ENCODE measurements at regions not wholly inside any gene's neighbourhood (a gene's known extent, or its start where the extent isn't known, plus 50 kb on each side); places are given as distances from the start of the nearest gene placed in this dataset.

GRCh38 chr7:156105337-156106106, 293.3 kb upstream of the SHH start:
- CTCF ChIA-PET = interaction anchor here (0.9 kb wide), 1 partner anchor 21 kb away, joined by 3 read pairs; no protein-coding TSS in a partner anchor
- no peak for DNase-seq (ENCODE audit: extremely low spot score)
- TF ChIP-seq SP1 (IDR thresholded peaks at IDR 0.05) = no peak
- no peak for TF ChIP-seq ARNT (IDR thresholded peaks at IDR 0.05)
- no peak for TF ChIP-seq NFRKB (IDR thresholded peaks at IDR 0.05)
- no peak for TF ChIP-seq CTBP1 (IDR thresholded peaks at IDR 0.05; ENCODE audit: borderline replicate concordance)
- no peak for TF ChIP-seq SUZ12 (IDR thresholded peaks at IDR 0.05)
- no peak for TF ChIP-seq FOXM1 (IDR thresholded peaks at IDR 0.05; ENCODE audit: borderline replicate concordance)
- TF ChIP-seq TARDBP (IDR thresholded peaks at IDR 0.05) = no peak
- no peak for TF ChIP-seq HDGF (IDR thresholded peaks at IDR 0.05; ENCODE audit: borderline replicate concordance)
- no peak for TF ChIP-seq BHLHE40 (IDR thresholded peaks at IDR 0.05; ENCODE audit: borderline replicate concordance)
- TF ChIP-seq FOXA1 (IDR thresholded peaks at IDR 0.05) = no peak
- no peak for TF ChIP-seq FOXK2 (IDR thresholded peaks at IDR 0.05)
- POLR2A ChIA-PET = no interaction called here

DNA sequence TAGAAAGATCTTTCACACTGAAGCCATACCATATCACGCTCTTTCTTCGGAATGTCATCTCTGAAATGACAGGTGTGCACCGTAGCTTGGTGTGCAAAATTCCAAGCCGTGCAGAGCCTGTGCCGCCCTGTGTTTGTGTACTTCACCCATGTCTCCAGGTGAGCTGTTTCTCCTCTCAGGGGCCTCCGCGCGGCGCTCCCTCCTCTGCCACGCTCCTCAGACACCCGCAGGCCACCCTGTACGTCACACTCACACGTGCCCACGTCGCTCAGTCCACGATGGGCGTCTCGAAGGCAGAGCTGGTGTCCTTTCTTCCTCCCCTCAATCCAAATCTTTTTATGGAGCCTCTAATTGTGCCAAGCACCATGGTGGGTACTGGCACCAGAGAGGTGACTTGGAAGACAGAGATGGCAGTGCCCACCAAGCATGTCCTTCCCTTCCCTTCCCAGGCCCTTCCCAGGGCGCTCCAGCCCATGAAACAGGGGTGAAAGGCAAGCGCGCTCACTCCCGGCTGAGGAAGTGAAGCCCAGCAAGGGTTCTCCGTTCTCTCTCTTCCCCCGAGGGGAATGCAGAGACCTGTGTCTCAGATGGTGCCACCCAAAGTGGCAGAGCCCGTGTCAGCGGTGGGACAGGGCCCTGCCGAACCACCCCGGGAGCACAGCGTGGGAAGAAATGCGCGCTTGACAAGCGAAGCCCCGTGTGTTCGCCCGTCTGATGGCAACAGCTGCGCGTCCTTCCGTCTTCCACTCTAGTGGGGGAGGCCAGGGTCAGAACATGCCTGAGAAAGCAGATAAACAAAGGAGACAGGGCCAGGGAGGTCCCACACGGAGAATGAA, 292.5 kb upstream of the SHH start:
- ChIA-PET CTCF (interaction anchor here (0.9 kb wide), 1 partner anchor 20 kb away, joined by 3 read pairs; no protein-coding TSS in a partner anchor), POLR2A (no interaction called here)
- TF ChIP-seq SP1 (IDR thresholded peaks at IDR 0.05) (no peak), BHLHE40 (IDR thresholded peaks at IDR 0.05; ENCODE audit: borderline replicate concordance) (no peak), TARDBP (IDR thresholded peaks at IDR 0.05) (no peak), FOXK2 (IDR thresholded peaks at IDR 0.05) (no peak), NFRKB (IDR thresholded peaks at IDR 0.05) (no peak), CTBP1 (IDR thresholded peaks at IDR 0.05; ENCODE audit: borderline replicate concordance) (no peak), FOXM1 (IDR thresholded peaks at IDR 0.05; ENCODE audit: borderline replicate concordance) (no peak)
- no peak for DNase-seq (ENCODE audit: extremely low spot score)

GRCh38 chr7:156102267-156102666, 290.0 kb upstream of the SHH start:
- TF ChIP-seq CTBP1 (IDR thresholded peaks at IDR 0.05; ENCODE audit: borderline replicate concordance) (no peak), FOXM1 (IDR thresholded peaks at IDR 0.05; ENCODE audit: borderline replicate concordance) (no peak), TARDBP (IDR thresholded peaks at IDR 0.05) (no peak), SUZ12 (IDR thresholded peaks at IDR 0.05) (no peak), PKNOX1 (IDR thresholded peaks at IDR 0.05) (no peak), FOXK2 (IDR thresholded peaks at IDR 0.05) (no peak), FOXA1 (IDR thresholded peaks at IDR 0.05) (no peak)
- ChIA-PET POLR2A (no interaction called here), CTCF (no interaction called here)
- DNase-seq (ENCODE audit: extremely low spot score) = no peak

GRCh38 chr7:156101355-156101754, 289.1 kb upstream of the SHH start:
- POLR2A ChIA-PET = no interaction called here

GRCh38 chr7:156100086-156100485, 287.8 kb upstream of the SHH start:
- POLR2A ChIA-PET = no interaction called here
- CTCF ChIA-PET = no interaction called here
- TF ChIP-seq SP1 (IDR thresholded peaks at IDR 0.05) (no peak), PKNOX1 (IDR thresholded peaks at IDR 0.05) (no peak), NFRKB (IDR thresholded peaks at IDR 0.05) (no peak), ZNF384 (IDR thresholded peaks at IDR 0.05) (no peak), FOXA1 (IDR thresholded peaks at IDR 0.05) (no peak), ARNT (IDR thresholded peaks at IDR 0.05) (no peak), HDGF (IDR thresholded peaks at IDR 0.05; ENCODE audit: borderline replicate concordance) (no peak), SUZ12 (IDR thresholded peaks at IDR 0.05) (no peak), ELF4 (IDR thresholded peaks at IDR 0.05) (no peak), FOXK2 (IDR thresholded peaks at IDR 0.05) (no peak)
- DNase-seq (ENCODE audit: extremely low spot score) = no peak

More at GRCh38 chr7:156101355-156101754, 289.1 kb upstream of the SHH start:
- DNase-seq (ENCODE audit: extremely low spot score) = no peak
- TF ChIP-seq NFRKB (IDR thresholded peaks at IDR 0.05) (no peak), FOXA1 (IDR thresholded peaks at IDR 0.05) (no peak), SP1 (IDR thresholded peaks at IDR 0.05) (no peak), FOXK2 (IDR thresholded peaks at IDR 0.05) (no peak), ELF4 (IDR thresholded peaks at IDR 0.05) (no peak), L3MBTL2 (conservative IDR thresholded peaks at IDR 0.05) (no peak), LEF1 (IDR thresholded peaks at IDR 0.05; ENCODE audit: borderline replicate concordance) (no peak), ARNT (IDR thresholded peaks at IDR 0.05) (no peak), ZNF384 (IDR thresholded peaks at IDR 0.05) (no peak), TARDBP (IDR thresholded peaks at IDR 0.05) (no peak), CTBP1 (IDR thresholded peaks at IDR 0.05; ENCODE audit: borderline replicate concordance) (no peak), BHLHE40 (IDR thresholded peaks at IDR 0.05; ENCODE audit: borderline replicate concordance) (no peak), FOXM1 (IDR thresholded peaks at IDR 0.05; ENCODE audit: borderline replicate concordance) (no peak), SUZ12 (IDR thresholded peaks at IDR 0.05) (no peak), PKNOX1 (IDR thresholded peaks at IDR 0.05) (no peak), HDGF (IDR thresholded peaks at IDR 0.05; ENCODE audit: borderline replicate concordance) (no peak)
- CTCF ChIA-PET = interaction anchor here (0.6 kb wide), 1 partner anchor 296 kb away, joined by 4 read pairs; no protein-coding TSS in a partner anchor

DNA sequence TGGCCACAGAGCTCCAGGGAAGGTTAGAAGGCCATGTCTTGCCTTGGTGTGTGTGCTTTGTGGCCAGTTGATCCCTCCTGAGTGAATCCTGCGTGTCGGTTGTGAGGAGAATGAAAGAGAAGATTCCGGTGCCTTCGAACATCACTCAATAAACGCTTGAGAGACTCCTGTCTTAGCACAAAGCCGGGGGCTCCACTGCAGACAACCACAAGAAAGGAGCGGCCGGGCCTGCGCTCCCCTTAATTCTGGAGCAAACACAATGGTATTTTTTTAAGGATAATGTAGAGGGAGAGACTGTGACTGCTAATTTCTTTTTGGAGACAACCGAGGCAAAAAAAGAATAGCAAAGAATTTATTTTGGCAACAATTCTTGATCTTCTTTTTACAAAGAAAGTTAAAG, 286.8 kb upstream of the SHH start:
- POLR2A ChIA-PET = no interaction called here
- TF ChIP-seq LEF1 (IDR thresholded peaks at IDR 0.05; ENCODE audit: borderline replicate concordance) (no peak), NFRKB (IDR thresholded peaks at IDR 0.05) (no peak), BHLHE40 (IDR thresholded peaks at IDR 0.05; ENCODE audit: borderline replicate concordance) (no peak), SP1 (IDR thresholded peaks at IDR 0.05) (no peak), FOXM1 (IDR thresholded peaks at IDR 0.05; ENCODE audit: borderline replicate concordance) (no peak), L3MBTL2 (conservative IDR thresholded peaks at IDR 0.05) (no peak), HDGF (IDR thresholded peaks at IDR 0.05; ENCODE audit: borderline replicate concordance) (no peak), FOXK2 (IDR thresholded peaks at IDR 0.05) (no peak), PKNOX1 (IDR thresholded peaks at IDR 0.05) (no peak), ZNF384 (IDR thresholded peaks at IDR 0.05) (no peak), ARNT (IDR thresholded peaks at IDR 0.05) (no peak), TARDBP (IDR thresholded peaks at IDR 0.05) (no peak), FOXA1 (IDR thresholded peaks at IDR 0.05) (no peak), ELF4 (IDR thresholded peaks at IDR 0.05) (no peak), SUZ12 (IDR thresholded peaks at IDR 0.05) (no peak), CTBP1 (IDR thresholded peaks at IDR 0.05; ENCODE audit: borderline replicate concordance) (no peak)
- CTCF ChIA-PET = no interaction called here
- DNase-seq (ENCODE audit: extremely low spot score) = no peak
